ENCODE measurements at regions not wholly inside any gene's neighbourhood (a gene's known extent, or its start where the extent isn't known, plus 50 kb on each side); places are given as distances from the start of the nearest gene placed in this dataset.

GRCh38 chr10:128483216-128483615 lies 357.0 kb upstream of the MKI67 start:
- H3K27ac ChIP-seq (ENCODE audit: insufficient read depth, low read depth, low read length), result no peak overlapping the region
- FAIRE-seq, result no peak
- dilution Hi-C loops (cut with MboI; ENCODE audit: extremely low pct_ligation_motif_present, low sequenced_read_pairs) (no loop called here), intact Hi-C loops (cut with micrococcal nuclease) (no loop called here)
- no peaks in the 10 kb centered on the region for H3K79me2 ChIP-seq (ENCODE audit: control insufficient read depth, insufficient read depth, low read length)
- CTCF ChIA-PET, result no interaction called here
- no peaks in the 10 kb centered on the region for H3K4me1 ChIP-seq (ENCODE audit: control insufficient read depth, extremely low read depth, insufficient read depth, low read length)
- no peaks in the 10 kb centered on the region for H4K20me1 ChIP-seq (replicated peaks; ENCODE audit: control insufficient read depth, extremely low read depth, insufficient read depth, low read length)
- TF ChIP-seq POLR2A (IDR thresholded peaks at IDR 0.05; ENCODE audit: low read depth, low read length) (no peak), MYC (IDR thresholded peaks at IDR 0.05; ENCODE audit: low read depth, low read length) (no peak), FOS (IDR thresholded peaks at IDR 0.05; ENCODE audit: borderline replicate concordance, insufficient read depth, low read length) (no peak), EZH2 (IDR thresholded peaks at IDR 0.05; ENCODE audit: borderline replicate concordance, low read depth, low read length, severe bottlenecking) (no peak), MAX (IDR thresholded peaks at IDR 0.05; ENCODE audit: insufficient read depth, insufficient read length) (no peak), POLR2AphosphoS5 (IDR thresholded peaks at IDR 0.05; ENCODE audit: insufficient read depth, low read depth, low read length) (no peak), JUN (IDR thresholded peaks at IDR 0.05; ENCODE audit: borderline replicate concordance, insufficient read depth, insufficient read length, low read depth) (no peak), GATA2 (IDR thresholded peaks at IDR 0.05; ENCODE audit: insufficient read depth, insufficient read length, low read depth, low read length) (no peak), CTCF (IDR thresholded peaks at IDR 0.05; ENCODE audit: extremely low read depth in 1 of 2, insufficient read depth in 1 of 2, low read depth in 1 of 2, low read length in 2 of 2) (no peak)
- H3K27me3 ChIP-seq (ENCODE audit: control insufficient read depth in 2 of 2, insufficient read depth in 2 of 2, low read length in 2 of 2), result no peaks in the 10 kb centered on the region
- no TSS peak for BruUV-seq (replicated peaks)
- H3K4me2 ChIP-seq (ENCODE audit: insufficient read depth, low read length), result no peak overlapping the region
- no peak overlapping the region for H3K9ac ChIP-seq (replicated peaks; ENCODE audit: extremely low read depth, insufficient read depth, low read length)
- H3K9me1 ChIP-seq (replicated peaks; ENCODE audit: control insufficient read depth, extremely low read depth, insufficient read depth, low read length), result no peaks in the 10 kb centered on the region
- H3K36me3 ChIP-seq (ENCODE audit: control insufficient read depth in 2 of 2, extremely low read depth in 1 of 2, insufficient read depth in 2 of 2, low read length in 2 of 2), result no peaks in the 10 kb centered on the region
- no peak for DNase-seq (ENCODE audit: low read depth, low spot score)
- H2AFZ ChIP-seq (ENCODE audit: low read depth, low read length), result no peak overlapping the region
- POLR2A ChIA-PET, result no interaction called here
- H3K9me3 ChIP-seq (replicated peaks; ENCODE audit: control insufficient read depth, insufficient read depth, low read length), result no peaks in the 10 kb centered on the region
- H3K4me3 ChIP-seq (replicated peaks in 1 of 3; ENCODE audit: insufficient read depth in 1 of 3, low read depth in 1 of 3, low read length in 3 of 3), result no peak overlapping the region
